GM12878 (cell line): ENCODE measurements at regions not wholly inside any gene's neighbourhood (a gene's known extent, or its start where the extent isn't known, plus 50 kb on each side); places are given as distances from the start of the nearest gene placed in this dataset.

Experiments
- ATAC-seq: fragments of 200-7000 bp; cut with Tn5 transposase; 3 replicates; pipeline ENCODE4 v1.9.1; 2020; ENCODE audit warnings: mild to moderate bottlenecking, moderate library complexity
- BruUV-seq: library from RNA; stranded (reverse); fragments of 400-500 nt; replicated peaks from 2 replicates; lab custom pipeline; 2021; lab: Mats Ljungman, UMichigan
- CTCF ChIA-PET: fragments of 300-600 bp; sonication (Branson Sonifier 250); formaldehyde crosslinking; extraction: SDS; loops from one replicate; lab custom pipeline; 2021; ENCODE audit warnings: inconsistent platforms; lab: Yijun Ruan, JAX
- POLR2A ChIA-PET: fragments of 350-600 bp; formaldehyde crosslinking; extraction: SDS; loops from one replicate; lab custom pipeline; 2021; ENCODE audit warnings: inconsistent platforms; lab: Charles Lee
- RAD21 ChIA-PET: fragments of 300-600 bp; sonication (Branson Sonifier 250); formaldehyde crosslinking; loops from one replicate; lab custom pipeline; 2023; ENCODE audit warnings: antibody characterized with exemption; ENCODE audit not compliant: unreplicated experiment; lab: Charles Lee
- SMC1A ChIA-PET: fragments of 300-600 bp; sonication (Branson Sonifier 250); formaldehyde crosslinking; loops from one replicate; lab custom pipeline; 2023; ENCODE audit not compliant: unreplicated experiment, uncharacterized antibody; lab: Charles Lee
- DNase-seq: peaks from one replicate; pipeline ENCODE4 v3.0.0-alpha.2; 2011; ENCODE audit warnings: low read depth, low spot score
- FAIRE-seq: peaks from 3 replicates; lab custom pipeline; 2011; peaks lifted over from hg19 to GRCh38; lab: Jason Lieb, UNC
- H2AFZ ChIP-seq: 2 replicates; pipeline ENCODE4 v1.6.0; 2011; ENCODE audit warnings: low read depth, low read length, control low read depth; ENCODE audit not compliant: control insufficient read depth
- H3K27ac ChIP-seq: 2 replicates; pipeline ENCODE4 v1.5.1; 2011; ENCODE audit warnings: control low read depth; ENCODE audit not compliant: control insufficient read depth, insufficient read depth
- H3K27me3 ChIP-seq, 2 experiments: replicated peaks in 1 of 2; 2 replicates each; pipeline versions ENCODE4 v1.6.0 to v1.6.1; 2011; ENCODE audit warnings: low read length in 1 of 2; ENCODE audit not compliant: control insufficient read depth in 2 of 2, insufficient read depth in 2 of 2
- H3K36me3 ChIP-seq, 2 experiments: 2 replicates each; pipeline ENCODE4 v1.5.1; 2011; ENCODE audit warnings: low read length in 1 of 2; ENCODE audit not compliant: control insufficient read depth in 2 of 2, insufficient read depth in 2 of 2
- H3K4me1 ChIP-seq: 2 replicates; pipeline ENCODE4 v1.6.1; 2011; ENCODE audit warnings: mild to moderate bottlenecking, low read length, moderate library complexity, mixed read lengths; ENCODE audit not compliant: control insufficient read depth, insufficient read depth
- H3K4me2 ChIP-seq: 2 replicates; pipeline ENCODE4 v1.6.0; 2011; ENCODE audit warnings: control low read depth; ENCODE audit not compliant: control insufficient read depth, insufficient read depth
- H3K4me3 ChIP-seq: fragments of 200-600 bp; sonication (generic); 2 replicates; pipeline ENCODE4 v1.5.1; 2016
- H3K79me2 ChIP-seq: 2 replicates; pipeline ENCODE4 v1.6.0; 2011; ENCODE audit warnings: low read length; ENCODE audit not compliant: control insufficient read depth, insufficient read depth
- H3K9ac ChIP-seq: 2 replicates; pipeline ENCODE4 v1.8.0; 2011; ENCODE audit warnings: low read length, control low read depth, mixed read lengths; ENCODE audit not compliant: control insufficient read depth, insufficient read depth
- H3K9me3 ChIP-seq: replicated peaks from 3 replicates; pipeline ENCODE4 v1.5.1; 2011; ENCODE audit warnings: mild to moderate bottlenecking, low read length; ENCODE audit not compliant: control insufficient read depth, insufficient read depth
- H4K20me1 ChIP-seq: 2 replicates; pipeline ENCODE4 v1.6.0; 2011; ENCODE audit not compliant: control insufficient read depth, insufficient read depth
- ATF7 ChIP-seq: fragments of 450-650 bp; IDR thresholded peaks from 2 replicates; pipeline ENCODE4 v1.6.1; 2016; ENCODE audit warnings: low read depth, mild to moderate bottlenecking
- CREB1 ChIP-seq: IDR thresholded peaks from 2 replicates; pipeline ENCODE4 v1.6.1; 2012; ENCODE audit warnings: low read depth, mild to moderate bottlenecking, inconsistent platforms
- HDAC6 ChIP-seq: fragments of 200-600 bp; sonication (generic); IDR thresholded peaks from one replicate; pipeline ENCODE4 v1.8.0; 2017; ENCODE audit warnings: antibody characterized with exemption; ENCODE audit not compliant: unreplicated experiment
- MTA3 ChIP-seq: IDR thresholded peaks from 2 replicates; pipeline ENCODE4 v1.6.1; 2012; ENCODE audit warnings: low read length, inconsistent platforms, borderline replicate concordance
- NBN ChIP-seq: fragments of 450-650 bp; IDR thresholded peaks from 2 replicates; pipeline ENCODE4 v1.6.1; 2016
- NR2C1 ChIP-seq: fragments of 450-650 bp; IDR thresholded peaks from 2 replicates; pipeline ENCODE4 v1.6.1; 2017; ENCODE audit warnings: antibody characterized with exemption, mild to moderate bottlenecking, moderate library complexity
- PAX5 ChIP-seq: IDR thresholded peaks from 2 replicates; pipeline ENCODE4 v1.6.1; 2011; ENCODE audit warnings: low read depth, low read length, borderline replicate concordance
- POLR2AphosphoS5 ChIP-seq: IDR thresholded peaks from 2 replicates; pipeline ENCODE4 v1.6.1; 2011; ENCODE audit warnings: mild to moderate bottlenecking, low read length, inconsistent platforms
- SMC3 ChIP-seq: IDR thresholded peaks from 2 replicates; pipeline ENCODE4 v1.6.1; 2011; ENCODE audit warnings: low read length, improper control_type of control experiment, borderline replicate concordance
- SPI1 ChIP-seq: IDR thresholded peaks from 2 replicates; pipeline ENCODE4 v1.6.1; 2011; ENCODE audit warnings: low read depth, mild to moderate bottlenecking, low read length, moderate library complexity, borderline replicate concordance; ENCODE audit not compliant: insufficient read depth
- TAF1 ChIP-seq: IDR thresholded peaks from 2 replicates; pipeline ENCODE4 v1.6.1; 2011; ENCODE audit warnings: mild to moderate bottlenecking, low read depth, low read length, borderline replicate concordance
- TARDBP ChIP-seq: IDR thresholded peaks from 2 replicates; pipeline ENCODE4 v1.6.1; 2016; ENCODE audit warnings: borderline replicate concordance
- YY1 ChIP-seq: IDR thresholded peaks from 2 replicates; pipeline ENCODE4 v1.6.1; 2011; ENCODE audit warnings: low read depth, mild to moderate bottlenecking, low read length
- WGBS: methylation state at CpG from one replicate; pipeline ENCODE4 v1.1.6; 2016; ENCODE audit warnings: low lambda C conversion rate; ENCODE audit not compliant: insufficient replicate concordance, insufficient coverage; ENCODE audit errors: missing lambda C conversion rate; 5-methylcytosine and 5-hydroxymethylcytosine counted together
- in situ Hi-C: fragments of 300-500 bp; cut with MboI; formaldehyde crosslinking; loops from 9 replicates; pipeline ENCODE4 v1.14.3; 2018; ENCODE audit warnings: mixed read lengths
- intact Hi-C: fragments of 100-400 bp; cut with micrococcal nuclease; formaldehyde crosslinking; loops from one replicate; pipeline ENCODE4 v1.14.2; 2022; ENCODE audit not compliant: unreplicated experiment
- TF ChIP-seq, protein P1 (sequence below): fragments of 450-650 bp; IDR thresholded peaks from 2 replicates; pipeline ENCODE4 v1.6.1; 2014; ENCODE audit warnings: mild to moderate bottlenecking
- TF ChIP-seq, protein P2 (sequence below), 3 experiments: IDR thresholded peaks in 2 of 3; conservative IDR thresholded peaks in 1 of 3; 2 replicates each; pipeline ENCODE4 v1.5.1; 2011; ENCODE audit warnings: low read depth in 3 of 3, low read length in 3 of 3, mild to moderate bottlenecking in 3 of 3, control low read depth in 2 of 3, moderate library complexity in 2 of 3, inconsistent platforms in 1 of 3, mixed read lengths in 1 of 3; ENCODE audit not compliant: control insufficient read depth in 2 of 3, insufficient read depth in 1 of 3; ENCODE audit errors: extremely low read depth in 1 of 3
- TF ChIP-seq, protein P3 (sequence below): fragments of 450-650 bp; formaldehyde crosslinking; IDR thresholded peaks from 2 replicates; pipeline ENCODE4 v1.5.0; 2022; ENCODE audit warnings: mild to moderate bottlenecking, missing genetic modification characterization

DNA sequence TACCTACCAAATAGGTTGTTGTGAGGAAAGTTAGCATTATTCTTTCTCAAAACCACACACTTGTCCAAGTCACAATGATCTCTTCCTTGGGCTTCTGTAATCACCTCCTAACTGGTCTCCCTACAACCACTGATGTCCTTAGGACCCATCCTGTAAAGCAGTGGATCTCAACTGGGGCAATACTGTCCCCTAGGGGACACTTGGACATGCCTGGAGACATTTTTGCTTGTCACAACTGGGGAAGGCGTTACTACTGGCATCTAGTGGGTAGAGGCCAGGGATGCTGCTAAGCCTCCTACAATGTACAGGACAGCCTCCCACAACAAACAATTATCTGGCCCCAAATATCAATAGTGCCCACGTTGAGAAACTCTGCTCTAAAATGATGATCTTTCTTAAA lies 118.7 kb upstream of the AP1S2 start:
- FAIRE-seq (peak; percentile 31), ATAC-seq (peak; percentile 98), DNase-seq (peak; percentile 26)
- BruUV-seq: no TSS peak
- CTCF ChIA-PET: interaction anchor here (1.2 to 6.7 kb wide), 2 partner anchors 32 to 124 kb away, joined by 3 to 40 read pairs; no protein-coding TSS in a partner anchor
- no peak overlapping the region for H2AFZ ChIP-seq
- H3K9me3 ChIP-seq: no peaks in the 10 kb centered on the region
- H3K27me3 ChIP-seq: no peaks in the 10 kb centered on the region
- 13% methylated on average over 2 of the region's 2 CpGs for WGBS
- H3K4me1 ChIP-seq: no peaks in the 10 kb centered on the region; the same call in 1 of the 2 replicates
- H3K27ac ChIP-seq: no peak overlapping the region
- H3K36me3 ChIP-seq: no peaks in the 10 kb centered on the region
- H3K79me2 ChIP-seq: no peaks in the 10 kb centered on the region
- POLR2A ChIA-PET: interaction anchor here (1.7 kb wide), 1 partner anchor 125 kb away, joined by 4 read pairs; no protein-coding TSS in a partner anchor
- no peak overlapping the region for H3K9ac ChIP-seq
- RAD21 ChIA-PET: interaction anchor here (1.0 to 3.8 kb wide), 4 partner anchors 119 to 194 kb away, joined by 3 to 34 read pairs (median 10); partner anchors contain the start of gene AP1S2
- H3K4me3 ChIP-seq: no peak overlapping the region
- in situ Hi-C loops (loop anchor here (5.0 kb wide), 1 partner anchor 211 kb away; no protein-coding TSS in a partner anchor), intact Hi-C loops (loop anchor here (1.0 to 5.0 kb wide), 4 partner anchors 124 to 286 kb away; no protein-coding TSS in a partner anchor)
- no peaks in the 10 kb centered on the region for H4K20me1 ChIP-seq
- SMC1A ChIA-PET: interaction anchor here (1.1 to 2.0 kb wide), 5 partner anchors 8 to 157 kb away, joined by 3 to 7 read pairs (median 4); no protein-coding TSS in a partner anchor
- no peak overlapping the region for H3K4me2 ChIP-seq
- TF ChIP-seq YY1 (peak; percentile 65; the same call in 1 of the 2 replicates), SMC3 (peak; percentile 81), NBN (no peak), ATF7 (no peak), NR2C1 (no peak), PAX5 (no peak), TAF1 (no peak), SPI1 (0 out of 2 replicates have a peak, but pooled peaks have one; percentile 0), TARDBP (no peak), HDAC6 (no peak), POLR2AphosphoS5 (no peak), MTA3 (no peak), CREB1 (no peak)
- TF ChIP-seq, protein P1, sequence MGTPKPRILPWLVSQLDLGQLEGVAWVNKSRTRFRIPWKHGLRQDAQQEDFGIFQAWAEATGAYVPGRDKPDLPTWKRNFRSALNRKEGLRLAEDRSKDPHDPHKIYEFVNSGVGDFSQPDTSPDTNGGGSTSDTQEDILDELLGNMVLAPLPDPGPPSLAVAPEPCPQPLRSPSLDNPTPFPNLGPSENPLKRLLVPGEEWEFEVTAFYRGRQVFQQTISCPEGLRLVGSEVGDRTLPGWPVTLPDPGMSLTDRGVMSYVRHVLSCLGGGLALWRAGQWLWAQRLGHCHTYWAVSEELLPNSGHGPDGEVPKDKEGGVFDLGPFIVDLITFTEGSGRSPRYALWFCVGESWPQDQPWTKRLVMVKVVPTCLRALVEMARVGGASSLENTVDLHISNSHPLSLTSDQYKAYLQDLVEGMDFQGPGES: no peak
- TF ChIP-seq, protein P2, sequence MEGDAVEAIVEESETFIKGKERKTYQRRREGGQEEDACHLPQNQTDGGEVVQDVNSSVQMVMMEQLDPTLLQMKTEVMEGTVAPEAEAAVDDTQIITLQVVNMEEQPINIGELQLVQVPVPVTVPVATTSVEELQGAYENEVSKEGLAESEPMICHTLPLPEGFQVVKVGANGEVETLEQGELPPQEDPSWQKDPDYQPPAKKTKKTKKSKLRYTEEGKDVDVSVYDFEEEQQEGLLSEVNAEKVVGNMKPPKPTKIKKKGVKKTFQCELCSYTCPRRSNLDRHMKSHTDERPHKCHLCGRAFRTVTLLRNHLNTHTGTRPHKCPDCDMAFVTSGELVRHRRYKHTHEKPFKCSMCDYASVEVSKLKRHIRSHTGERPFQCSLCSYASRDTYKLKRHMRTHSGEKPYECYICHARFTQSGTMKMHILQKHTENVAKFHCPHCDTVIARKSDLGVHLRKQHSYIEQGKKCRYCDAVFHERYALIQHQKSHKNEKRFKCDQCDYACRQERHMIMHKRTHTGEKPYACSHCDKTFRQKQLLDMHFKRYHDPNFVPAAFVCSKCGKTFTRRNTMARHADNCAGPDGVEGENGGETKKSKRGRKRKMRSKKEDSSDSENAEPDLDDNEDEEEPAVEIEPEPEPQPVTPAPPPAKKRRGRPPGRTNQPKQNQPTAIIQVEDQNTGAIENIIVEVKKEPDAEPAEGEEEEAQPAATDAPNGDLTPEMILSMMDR (IDR thresholded peaks at IDR 0.05 in 2 of 3, conservative IDR thresholded peaks at IDR 0.05 in 1 of 3; ENCODE audit: control insufficient read depth in 2 of 3, extremely low read depth in 1 of 3, insufficient read depth in 1 of 3, low read depth in 3 of 3, low read length in 3 of 3): peak; percentile 71 to 81 (median 79)
- TF ChIP-seq, protein P3, sequence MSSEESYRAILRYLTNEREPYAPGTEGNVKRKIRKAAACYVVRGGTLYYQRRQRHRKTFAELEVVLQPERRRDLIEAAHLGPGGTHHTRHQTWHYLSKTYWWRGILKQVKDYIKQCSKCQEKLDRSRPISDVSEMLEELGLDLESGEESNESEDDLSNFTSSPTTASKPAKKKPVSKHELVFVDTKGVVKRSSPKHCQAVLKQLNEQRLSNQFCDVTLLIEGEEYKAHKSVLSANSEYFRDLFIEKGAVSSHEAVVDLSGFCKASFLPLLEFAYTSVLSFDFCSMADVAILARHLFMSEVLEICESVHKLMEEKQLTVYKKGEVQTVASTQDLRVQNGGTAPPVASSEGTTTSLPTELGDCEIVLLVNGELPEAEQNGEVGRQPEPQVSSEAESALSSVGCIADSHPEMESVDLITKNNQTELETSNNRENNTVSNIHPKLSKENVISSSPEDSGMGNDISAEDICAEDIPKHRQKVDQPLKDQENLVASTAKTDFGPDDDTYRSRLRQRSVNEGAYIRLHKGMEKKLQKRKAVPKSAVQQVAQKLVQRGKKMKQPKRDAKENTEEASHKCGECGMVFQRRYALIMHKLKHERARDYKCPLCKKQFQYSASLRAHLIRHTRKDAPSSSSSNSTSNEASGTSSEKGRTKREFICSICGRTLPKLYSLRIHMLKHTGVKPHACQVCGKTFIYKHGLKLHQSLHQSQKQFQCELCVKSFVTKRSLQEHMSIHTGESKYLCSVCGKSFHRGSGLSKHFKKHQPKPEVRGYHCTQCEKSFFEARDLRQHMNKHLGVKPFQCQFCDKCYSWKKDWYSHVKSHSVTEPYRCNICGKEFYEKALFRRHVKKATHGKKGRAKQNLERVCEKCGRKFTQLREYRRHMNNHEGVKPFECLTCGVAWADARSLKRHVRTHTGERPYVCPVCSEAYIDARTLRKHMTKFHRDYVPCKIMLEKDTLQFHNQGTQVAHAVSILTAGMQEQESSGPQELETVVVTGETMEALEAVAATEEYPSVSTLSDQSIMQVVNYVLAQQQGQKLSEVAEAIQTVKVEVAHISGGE: no peak
